HepG2 (cell line): ENCODE measurements at regions not wholly inside any gene's neighbourhood (a gene's known extent, or its start where the extent isn't known, plus 50 kb on each side); places are given as distances from the start of the nearest gene placed in this dataset.

Experiments
- FLYWCH1 ChIP-seq: sonication (generic); formaldehyde crosslinking; IDR thresholded peaks from 2 replicates; pipeline ENCODE4 v1.8.1; 2023; ENCODE audit warnings: mild to moderate bottlenecking, missing genetic modification reagents
- FUBP1 ChIP-seq: sonication (generic); formaldehyde crosslinking; IDR thresholded peaks from 2 replicates; pipeline ENCODE4 v1.5.1; 2020; ENCODE audit warnings: missing genetic modification reagents, mild to moderate bottlenecking, borderline replicate concordance
- HNF1A ChIP-seq, 2 experiments: sonication (generic) in 1 of 2; formaldehyde crosslinking in 1 of 2; IDR thresholded peaks; 2 replicates each; pipeline versions ENCODE4 v1.4.0 to v1.6.1; 2016 to 2020; ENCODE audit warnings: borderline replicate concordance in 1 of 2, low read depth in 1 of 2, mild to moderate bottlenecking in 1 of 2, missing genetic modification reagents in 1 of 2
- HNF4G ChIP-seq, 2 experiments: sonication (generic) in 1 of 2; formaldehyde crosslinking in 1 of 2; IDR thresholded peaks; 2 replicates each; pipeline versions ENCODE4 v1.4.0 to v1.6.1; 2011 to 2020; ENCODE audit warnings: borderline replicate concordance in 2 of 2, low read depth in 2 of 2, mild to moderate bottlenecking in 2 of 2, low read length in 1 of 2, missing genetic modification reagents in 1 of 2, moderate library complexity in 1 of 2
- HOXA9 ChIP-seq: sonication (generic); formaldehyde crosslinking; IDR thresholded peaks from 2 replicates; pipeline ENCODE4 v1.8.1; 2022; ENCODE audit warnings: missing genetic modification reagents, mild to moderate bottlenecking, moderate library complexity, borderline replicate concordance
- NFKBIZ ChIP-seq: IDR thresholded peaks from 2 replicates; pipeline ENCODE4 v1.6.1; 2018; ENCODE audit warnings: missing genetic modification reagents, missing compliant biosample characterization
- NFYB ChIP-seq: sonication (generic); formaldehyde crosslinking; IDR thresholded peaks from 2 replicates; pipeline ENCODE4 v1.4.0; 2020; ENCODE audit warnings: missing genetic modification reagents
- PHB2 ChIP-seq: fragments of 450-650 bp; IDR thresholded peaks from 2 replicates; pipeline ENCODE4 v1.6.1; 2018; ENCODE audit not compliant: partially characterized antibody
- SSRP1 ChIP-seq: IDR thresholded peaks from 2 replicates; pipeline ENCODE4 v1.6.1; 2016; ENCODE audit warnings: control low read depth
- TEAD2 ChIP-seq: sonication (generic); formaldehyde crosslinking; IDR thresholded peaks from 2 replicates; pipeline ENCODE4 v1.9.0; 2021; ENCODE audit warnings: missing genetic modification reagents
- UBTF ChIP-seq: sonication (generic); formaldehyde crosslinking; IDR thresholded peaks from 2 replicates; pipeline ENCODE4 v1.4.0; 2020; ENCODE audit warnings: mild to moderate bottlenecking, missing genetic modification reagents
- XRCC5 ChIP-seq: fragments of 200-400 bp; formaldehyde crosslinking; optimal IDR thresholded peaks from 2 replicates; pipeline ENCODE3; 2017; ENCODE audit warnings: mild to moderate bottlenecking, low read length
- ZEB1 ChIP-seq: IDR thresholded peaks from 2 replicates; pipeline ENCODE4 v1.6.1; 2012; ENCODE audit warnings: mild to moderate bottlenecking, low read depth, inconsistent platforms; ENCODE audit not compliant: insufficient replicate concordance
- ZKSCAN5 ChIP-seq: sonication (generic); formaldehyde crosslinking; IDR thresholded peaks from 2 replicates; pipeline ENCODE4 v1.5.1; 2020; ENCODE audit warnings: mild to moderate bottlenecking, missing genetic modification reagents
- ZMYM4 ChIP-seq: sonication (generic); formaldehyde crosslinking; IDR thresholded peaks from 2 replicates; pipeline ENCODE4 v1.8.1; 2023; ENCODE audit warnings: mild to moderate bottlenecking, missing genetic modification reagents
- ZNF12 ChIP-seq: sonication (generic); formaldehyde crosslinking; IDR thresholded peaks from 2 replicates; pipeline ENCODE4 v1.5.0; 2020; ENCODE audit warnings: missing genetic modification reagents
- TF ChIP-seq, protein P1 (sequence below): sonication (generic); formaldehyde crosslinking; IDR thresholded peaks from 2 replicates; pipeline ENCODE4 v1.5.0; 2020; ENCODE audit warnings: missing genetic modification reagents

GRCh38 chr4:138334346-138335016, 92.3 kb upstream of the SLC7A11 start (continued):
- TF ChIP-seq FUBP1 (CRISPR knock-in tag), result no peak
- TF ChIP-seq UBTF (CRISPR knock-in tag), result no peak
- no peak for TF ChIP-seq PHB2
- no peak for TF ChIP-seq NFYB (CRISPR knock-in tag)
- TF ChIP-seq, protein P1, sequence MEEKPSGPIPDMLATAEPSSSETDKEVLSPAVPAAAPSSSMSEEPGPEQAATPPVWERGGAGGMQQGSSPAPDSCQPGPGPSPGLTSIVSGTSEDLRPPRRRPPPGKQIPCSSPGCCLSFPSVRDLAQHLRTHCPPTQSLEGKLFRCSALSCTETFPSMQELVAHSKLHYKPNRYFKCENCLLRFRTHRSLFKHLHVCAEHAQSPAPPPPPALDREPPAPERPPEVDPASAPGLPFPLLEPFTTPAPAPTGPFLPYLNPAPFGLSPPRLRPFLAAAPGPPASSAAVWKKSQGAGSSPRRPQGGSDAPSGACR, result no peak
- TF ChIP-seq HNF4G (IDR thresholded peaks at IDR 0.05; ENCODE audit: borderline replicate concordance, low read depth, low read length), result no peak
- no peak for TF ChIP-seq HNF4G (CRISPR knock-in tag; IDR thresholded peaks at IDR 0.05; ENCODE audit: borderline replicate concordance, low read depth)
- no peak for TF ChIP-seq TEAD2 (CRISPR knock-in tag)
- TF ChIP-seq HOXA9 (CRISPR knock-in tag), result no peak
- peak; percentile 86 for TF ChIP-seq HNF1A (IDR thresholded peaks at IDR 0.05; ENCODE audit: low read depth)
- peak; percentile 74; the same call in 1 of the 2 replicates for TF ChIP-seq HNF1A (CRISPR knock-in tag; IDR thresholded peaks at IDR 0.05; ENCODE audit: borderline replicate concordance)
- no peak for TF ChIP-seq NFKBIZ (CRISPR knock-in tag)
- peak; percentile 32 for TF ChIP-seq XRCC5
- TF ChIP-seq ZEB1, result peak; percentile 27
- TF ChIP-seq ZNF12, result no peak
- TF ChIP-seq FLYWCH1 (CRISPR knock-in tag), result no peak
- TF ChIP-seq ZMYM4 (CRISPR knock-in tag), result 0 out of 2 replicates have a peak, but pooled peaks have one; percentile 18
- no peak for TF ChIP-seq ZKSCAN5
- no peak for TF ChIP-seq SSRP1 (CRISPR knock-in tag)
